GM10266 (cell line): ENCODE measurements at regions not wholly inside any gene's neighbourhood (a gene's known extent, or its start where the extent isn't known, plus 50 kb on each side); places are given as distances from the start of the nearest gene placed in this dataset.

Experiments used
- DNase-seq: peaks from one replicate; pipeline ENCODE4 v3.0.0; 2012; ENCODE audit errors: extremely low spot score
- TF ChIP-seq, protein P1 (sequence below): IDR thresholded peaks from 2 replicates; pipeline ENCODE4 v1.5.1; 2012; ENCODE audit warnings: mild to moderate bottlenecking, low read depth; ENCODE audit not compliant: control insufficient read depth, insufficient read depth; ENCODE audit errors: missing control alignments

DNA sequence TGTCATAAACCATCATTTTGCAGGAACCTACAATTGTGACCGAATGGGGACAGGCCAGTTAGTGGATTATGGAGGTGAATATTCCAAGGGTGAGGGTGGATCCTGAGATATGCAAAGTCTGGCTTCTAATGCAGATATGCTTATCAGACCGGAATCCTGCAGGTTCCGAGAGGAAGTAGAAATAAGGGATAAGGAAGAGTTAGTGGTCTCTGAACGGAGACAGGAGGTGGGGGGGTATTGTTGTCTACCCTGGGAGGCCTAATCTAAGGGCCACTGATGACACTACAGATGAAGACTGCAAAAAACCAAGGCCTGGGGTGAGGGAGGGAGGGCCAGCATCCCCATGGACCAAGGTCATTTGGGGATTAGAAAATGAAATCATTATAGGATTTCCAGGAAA lies 67.7 kb upstream of the GATA6 start:
- DNase-seq, result no peak
- TF ChIP-seq, protein P1, sequence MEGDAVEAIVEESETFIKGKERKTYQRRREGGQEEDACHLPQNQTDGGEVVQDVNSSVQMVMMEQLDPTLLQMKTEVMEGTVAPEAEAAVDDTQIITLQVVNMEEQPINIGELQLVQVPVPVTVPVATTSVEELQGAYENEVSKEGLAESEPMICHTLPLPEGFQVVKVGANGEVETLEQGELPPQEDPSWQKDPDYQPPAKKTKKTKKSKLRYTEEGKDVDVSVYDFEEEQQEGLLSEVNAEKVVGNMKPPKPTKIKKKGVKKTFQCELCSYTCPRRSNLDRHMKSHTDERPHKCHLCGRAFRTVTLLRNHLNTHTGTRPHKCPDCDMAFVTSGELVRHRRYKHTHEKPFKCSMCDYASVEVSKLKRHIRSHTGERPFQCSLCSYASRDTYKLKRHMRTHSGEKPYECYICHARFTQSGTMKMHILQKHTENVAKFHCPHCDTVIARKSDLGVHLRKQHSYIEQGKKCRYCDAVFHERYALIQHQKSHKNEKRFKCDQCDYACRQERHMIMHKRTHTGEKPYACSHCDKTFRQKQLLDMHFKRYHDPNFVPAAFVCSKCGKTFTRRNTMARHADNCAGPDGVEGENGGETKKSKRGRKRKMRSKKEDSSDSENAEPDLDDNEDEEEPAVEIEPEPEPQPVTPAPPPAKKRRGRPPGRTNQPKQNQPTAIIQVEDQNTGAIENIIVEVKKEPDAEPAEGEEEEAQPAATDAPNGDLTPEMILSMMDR, result no peak

DNA sequence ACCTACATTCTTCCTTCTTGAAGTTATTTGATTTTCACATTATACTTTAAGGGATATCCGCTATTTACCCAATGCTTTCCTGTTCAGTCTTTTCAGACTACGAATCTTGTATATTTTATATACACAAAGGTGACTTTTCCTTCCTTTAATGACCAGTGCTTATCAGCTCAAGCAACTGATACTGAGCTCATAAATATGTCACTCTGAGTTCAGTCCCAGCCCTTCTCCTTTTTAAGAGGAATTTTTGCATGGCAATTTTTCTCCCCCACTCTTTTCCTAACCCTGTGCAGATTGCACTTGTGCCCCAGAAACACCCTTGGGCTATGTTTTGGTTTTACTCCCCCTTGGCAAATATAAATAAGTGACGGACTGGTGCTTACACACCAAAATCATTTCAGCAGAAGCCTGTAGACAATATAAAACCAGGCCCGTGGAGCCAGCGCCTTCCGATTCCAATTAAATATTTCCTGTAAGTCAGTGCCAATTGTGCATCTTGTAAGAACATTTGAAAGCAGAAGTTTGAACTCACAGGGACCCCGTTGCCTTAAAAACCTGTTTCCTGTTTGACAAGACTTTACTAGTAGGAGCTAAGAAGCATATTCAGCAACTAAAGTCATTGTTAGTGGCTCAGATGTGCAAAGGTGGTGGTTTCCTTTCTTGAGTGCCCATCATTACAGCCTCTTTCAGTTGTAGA lies 66.3 kb upstream of the GATA6 start:
- TF ChIP-seq, protein P1, result no peak
- no peak for DNase-seq

DNA sequence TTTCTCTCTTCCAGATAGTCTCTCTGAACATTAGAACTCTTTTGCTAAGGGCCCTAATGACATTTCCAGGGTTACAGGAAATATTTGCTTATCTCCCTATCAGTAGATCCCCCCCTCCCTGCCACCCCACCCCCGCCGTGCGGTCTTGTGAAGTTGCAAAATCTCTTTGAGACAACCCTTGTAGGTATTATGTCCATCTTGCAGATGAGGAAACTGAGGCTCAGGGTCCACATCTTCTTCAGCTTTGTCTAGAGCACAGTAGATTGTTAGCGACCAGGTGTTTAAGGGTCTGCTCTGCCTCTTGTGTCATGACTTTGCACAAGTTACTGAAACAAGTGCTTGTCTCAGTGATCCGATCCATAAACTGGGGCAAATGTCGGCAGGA lies 65.8 kb upstream of the GATA6 start:
- TF ChIP-seq, protein P1, result no peak
- no peak for DNase-seq

DNA sequence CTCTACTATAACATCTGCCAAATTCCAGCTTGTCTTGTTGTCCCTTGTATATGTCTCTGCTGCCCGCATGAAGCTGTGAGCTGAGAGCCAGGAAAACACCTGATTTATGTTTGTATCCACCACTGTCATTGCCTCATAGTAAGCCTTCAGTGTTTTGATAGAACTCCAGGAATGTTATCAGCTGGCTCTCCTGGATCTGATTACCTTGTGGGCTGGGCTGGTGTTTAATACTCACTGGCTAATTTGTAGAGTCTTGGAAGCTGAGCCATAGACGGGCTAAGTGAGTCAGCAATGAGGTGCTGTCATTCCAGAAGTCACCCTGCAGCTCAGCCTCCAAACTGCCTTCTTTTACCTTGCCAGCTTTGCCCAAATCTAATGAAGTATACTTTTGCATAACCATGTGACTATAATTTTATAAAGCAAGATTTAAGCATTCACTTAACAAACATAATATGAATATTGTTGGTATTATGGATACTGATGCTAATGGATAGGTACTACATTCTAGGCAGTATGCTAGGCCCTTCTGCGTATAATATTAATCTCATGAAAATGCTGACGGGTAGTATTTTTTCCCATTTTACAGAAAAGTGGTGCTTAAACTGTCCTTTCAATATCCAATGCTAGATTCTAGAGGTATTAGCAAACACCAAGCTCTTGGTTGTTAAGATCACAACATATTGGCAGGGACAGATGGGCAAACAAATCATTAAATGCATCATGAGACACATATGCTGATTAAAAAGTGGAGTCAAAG lies 62.7 kb upstream of the GATA6 start:
- DNase-seq, result no peak
- TF ChIP-seq, protein P1, result no peak

DNA sequence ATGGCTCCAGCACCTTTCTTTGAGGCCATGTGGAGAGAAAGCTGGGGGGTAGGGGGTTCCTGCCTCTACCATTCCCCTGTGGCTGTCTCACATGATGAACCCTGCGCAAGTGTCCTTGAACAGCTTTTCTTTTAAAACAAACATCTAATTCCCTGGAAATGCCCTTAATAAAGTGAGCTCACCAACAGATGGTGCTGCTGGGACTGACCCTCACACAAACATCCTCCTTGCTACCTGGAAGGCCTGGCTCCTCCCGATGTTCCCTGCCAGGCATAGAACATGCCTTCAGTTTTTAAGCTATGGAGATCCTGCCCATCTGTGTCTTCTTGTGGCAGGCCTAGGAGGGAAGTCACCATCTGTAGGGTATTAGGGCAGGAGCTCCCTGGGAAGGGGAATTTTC lies 60.7 kb upstream of the GATA6 start:
- TF ChIP-seq, protein P1, result no peak
- DNase-seq, result no peak

DNA sequence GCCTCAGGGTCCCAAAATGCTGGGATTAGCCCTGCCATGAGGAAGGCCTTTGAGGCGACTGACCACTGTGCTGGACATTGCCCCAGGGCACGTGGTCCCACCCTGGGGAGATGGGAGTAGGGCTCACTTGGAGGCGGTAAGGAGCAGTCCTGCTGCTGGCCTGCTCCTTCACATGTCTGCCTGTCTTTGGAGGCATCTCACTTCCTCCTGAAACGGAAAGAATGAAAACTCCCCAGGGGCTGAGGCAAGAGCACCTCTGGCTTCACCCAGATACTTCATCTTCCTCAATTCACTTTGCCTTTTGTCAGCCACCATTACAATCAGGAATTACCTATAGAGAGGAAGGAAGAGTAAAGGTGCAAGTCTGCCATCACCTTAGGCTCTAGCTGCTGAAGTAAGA lies 59.9 kb upstream of the GATA6 start:
- no peak for DNase-seq
- TF ChIP-seq, protein P1, result no peak

DNA sequence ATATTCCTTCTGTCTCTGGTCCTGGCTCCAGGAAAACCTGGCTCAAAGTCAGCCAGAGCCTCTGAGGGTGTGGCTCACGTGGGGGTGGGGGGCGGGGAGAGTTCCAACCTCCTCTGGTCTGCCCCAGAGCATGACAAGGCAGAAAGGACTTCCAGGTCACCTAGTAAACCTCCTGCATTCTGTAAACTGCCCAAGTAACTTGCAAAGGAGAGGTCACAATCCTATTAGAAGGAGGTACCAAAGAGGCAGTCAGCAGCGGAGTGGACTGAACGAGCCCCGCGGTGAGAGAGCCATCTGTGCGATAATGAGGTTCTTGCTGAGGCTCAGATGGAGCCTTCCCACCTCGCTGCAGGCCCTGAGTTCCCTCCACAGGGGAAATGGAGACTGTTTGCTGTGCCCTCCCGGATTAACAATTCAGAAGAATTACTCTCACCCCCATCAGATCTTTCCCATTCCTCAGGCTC lies 58.9 kb upstream of the GATA6 start:
- no peak for DNase-seq
- TF ChIP-seq, protein P1, result no peak
